GM13976 (cell line): ENCODE measurements at regions not wholly inside any gene's neighbourhood (a gene's known extent, or its start where the extent isn't known, plus 50 kb on each side); places are given as distances from the start of the nearest gene placed in this dataset.

Source experiments
- DNase-seq: peaks from one replicate; pipeline ENCODE4 v3.0.0; 2012; ENCODE audit warnings: low spot score
- CTCF ChIP-seq: IDR thresholded peaks from 2 replicates; pipeline ENCODE4 v1.5.1; 2012; ENCODE audit warnings: borderline replicate concordance, mild to moderate bottlenecking; ENCODE audit not compliant: insufficient read depth; ENCODE audit errors: extremely low read depth, missing control alignments, control extremely low read depth
- in situ Hi-C: fragments of 300-500 bp; cut with MboI; formaldehyde crosslinking; loops from one replicate; pipeline ENCODE4 v1.12.0; 2022; ENCODE audit warnings: low sequenced_read_pairs, mixed read lengths, inconsistent platforms; ENCODE audit not compliant: unreplicated experiment

- no peak for TF ChIP-seq CTCF
- in situ Hi-C loops: no loop called here
- no peak for DNase-seq
Measured at GRCh38 chr13:81637457-81637856, 1296.5 kb upstream of the SPRY2 start.

DNA sequence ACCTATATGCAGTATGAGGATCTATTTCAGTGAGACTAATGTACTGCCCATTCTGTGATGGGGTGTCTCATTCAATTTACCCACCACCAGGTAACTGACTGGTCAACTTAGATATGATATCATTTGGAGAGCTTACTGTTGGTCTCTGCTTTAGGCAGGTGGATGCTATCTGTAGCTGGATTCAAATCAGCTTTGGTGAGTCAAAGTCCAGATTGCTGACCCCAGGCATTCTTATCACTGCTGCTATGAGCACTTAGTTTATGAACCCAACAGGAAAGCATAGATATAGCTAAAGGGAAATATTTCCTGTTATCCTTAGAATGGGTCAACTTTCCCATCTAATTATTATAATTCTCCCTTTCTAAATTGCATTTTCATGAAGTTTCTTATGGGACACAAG, 1295.2 kb upstream of the SPRY2 start:
- no peak for TF ChIP-seq CTCF
- DNase-seq: no peak
- in situ Hi-C loops: no loop called here

GRCh38 chr13:81615031-81615430, 1274.1 kb upstream of the SPRY2 start:
- TF ChIP-seq CTCF: no peak
- DNase-seq: no peak
- in situ Hi-C loops: no loop called here

DNA sequence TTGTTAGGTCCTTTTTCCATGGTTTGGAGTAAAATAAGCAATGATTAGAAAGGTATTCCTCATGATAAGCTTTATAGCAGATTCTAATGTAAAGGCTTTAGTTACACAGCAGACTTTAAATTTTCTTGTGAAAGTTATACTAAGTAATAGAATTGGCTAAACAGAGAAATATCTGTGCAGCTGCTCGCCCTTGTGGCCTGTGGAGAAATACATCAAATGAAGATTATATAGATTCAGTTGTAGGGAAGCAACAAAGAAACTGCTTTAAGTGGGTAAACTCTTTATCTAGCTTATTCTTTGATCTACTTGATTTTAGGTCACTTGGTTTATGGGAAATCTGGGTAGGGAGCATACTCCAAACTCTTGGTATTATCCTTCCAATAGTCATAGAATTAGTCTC, 1269.7 kb upstream of the SPRY2 start:
- in situ Hi-C loops: no loop called here
- no peak for TF ChIP-seq CTCF
- DNase-seq: no peak

DNA sequence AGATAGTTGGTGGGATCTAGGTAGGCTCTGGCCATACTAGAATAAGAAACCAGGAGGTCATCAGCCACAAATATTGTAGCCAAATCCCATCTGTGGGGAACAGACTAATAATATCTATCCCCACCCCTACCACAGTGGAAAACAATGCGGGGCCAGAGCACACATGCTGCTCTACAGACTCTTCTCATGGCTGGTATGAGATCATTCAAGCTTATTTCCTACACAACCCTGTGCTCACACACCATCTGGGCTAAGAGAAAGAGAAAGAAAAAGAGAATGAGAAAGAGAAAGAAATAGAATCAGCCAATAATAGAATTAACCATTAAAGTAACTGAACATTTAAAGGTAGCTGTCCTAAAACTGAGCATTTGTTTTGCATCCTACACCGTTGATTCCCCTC, 1268.4 kb upstream of the SPRY2 start:
- no peak for DNase-seq

DNA sequence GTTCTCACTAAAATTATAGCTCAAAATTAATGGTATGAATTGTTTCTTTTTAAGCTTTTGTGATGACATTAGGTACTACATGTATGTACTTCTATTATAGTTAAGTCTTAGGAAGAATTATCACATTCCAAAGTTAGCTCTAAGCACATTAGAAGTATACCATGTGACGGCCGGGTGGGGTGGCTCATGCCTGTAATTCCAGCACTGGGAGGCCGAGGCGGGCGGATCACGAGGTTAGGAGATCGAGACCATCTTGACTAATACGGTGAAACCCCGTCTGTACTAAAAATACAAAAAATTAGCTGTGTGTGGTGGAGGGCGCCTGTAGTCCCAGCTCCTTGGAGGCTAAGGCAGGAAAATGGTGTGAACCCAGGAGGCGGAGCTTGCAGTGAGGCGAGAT, 1265.1 kb upstream of the SPRY2 start:
- no peak for TF ChIP-seq CTCF
- in situ Hi-C loops: no loop called here
- DNase-seq: no peak

More for the DNA sequence above, 1268.4 kb upstream of the SPRY2 start:
- in situ Hi-C loops: no loop called here
- TF ChIP-seq CTCF: no peak

DNA sequence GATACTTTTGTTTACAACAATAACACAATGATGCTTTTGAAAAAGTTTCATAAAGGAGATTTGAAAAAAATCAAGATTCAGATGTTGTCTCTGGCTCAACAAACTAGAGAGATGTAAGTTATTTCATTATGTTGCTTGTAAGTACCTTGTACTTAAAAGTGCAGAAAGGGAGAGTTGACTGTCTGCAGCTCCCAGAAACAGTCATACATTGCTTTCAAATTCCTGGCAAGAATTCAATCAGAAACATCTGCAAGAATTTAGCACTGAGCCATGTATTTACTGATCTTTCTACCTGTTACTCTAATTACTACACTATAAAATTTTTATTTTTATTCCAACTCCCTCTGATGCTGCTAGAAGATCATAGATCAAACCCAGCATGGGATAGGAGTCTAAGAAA, 1261.3 kb upstream of the SPRY2 start:
- TF ChIP-seq CTCF: no peak
- DNase-seq: no peak
- in situ Hi-C loops: no loop called here
